ENCODE measurements at regions not wholly inside any gene's neighbourhood (a gene's known extent, or its start where the extent isn't known, plus 50 kb on each side); places are given as distances from the start of the nearest gene placed in this dataset.

DNA sequence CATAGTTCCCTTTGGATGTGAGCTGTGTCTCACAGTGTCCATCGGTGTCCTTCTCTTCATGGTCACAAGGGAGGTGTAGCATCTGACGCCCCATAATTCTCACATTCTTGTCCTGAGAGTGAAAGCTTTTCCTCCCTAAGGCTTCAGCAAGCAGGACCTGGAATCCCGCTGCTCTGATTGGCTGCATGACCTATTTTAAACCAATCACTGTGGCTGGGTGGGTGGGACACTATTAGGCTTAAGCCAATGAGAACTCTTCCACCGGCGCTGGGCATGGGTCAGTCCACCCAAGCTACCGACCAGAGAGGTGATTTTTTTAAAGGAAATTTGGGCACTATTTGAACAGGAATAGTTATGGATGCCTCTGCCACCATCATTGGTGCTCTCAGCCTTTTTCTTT is 385.9 kb downstream of the MFSD1 start:
- Histone ChIP-seq H3K4me1 (ENCODE audit: insufficient read depth, low read length) (peaks cover 23% of the 10 kb centered on the region), H3K4me3 (ENCODE audit: insufficient read depth, low read length) (no peak overlapping the region), H3K27me3 (ENCODE audit: insufficient read depth, low read length) (no peaks in the 10 kb centered on the region), H3K36me3 (ENCODE audit: insufficient read depth, low read length) (no peaks in the 10 kb centered on the region), H3K27ac (ENCODE audit: low read depth, low read length) (no peak overlapping the region), H3K9me3 (ENCODE audit: low read depth, low read length) (no peaks in the 10 kb centered on the region), H2AFZ (ENCODE audit: low read length) (no peak overlapping the region), H3K79me2 (ENCODE audit: insufficient read depth, low read length) (no peaks in the 10 kb centered on the region), H4K20me1 (ENCODE audit: insufficient read depth, low read length) (no peaks in the 10 kb centered on the region), H3K4me2 (ENCODE audit: insufficient read depth, low read length) (no peak overlapping the region)
- no peak for DNase-seq (ENCODE audit: insufficient read length, low spot score, missing footprints)
- TF ChIP-seq, protein P1, sequence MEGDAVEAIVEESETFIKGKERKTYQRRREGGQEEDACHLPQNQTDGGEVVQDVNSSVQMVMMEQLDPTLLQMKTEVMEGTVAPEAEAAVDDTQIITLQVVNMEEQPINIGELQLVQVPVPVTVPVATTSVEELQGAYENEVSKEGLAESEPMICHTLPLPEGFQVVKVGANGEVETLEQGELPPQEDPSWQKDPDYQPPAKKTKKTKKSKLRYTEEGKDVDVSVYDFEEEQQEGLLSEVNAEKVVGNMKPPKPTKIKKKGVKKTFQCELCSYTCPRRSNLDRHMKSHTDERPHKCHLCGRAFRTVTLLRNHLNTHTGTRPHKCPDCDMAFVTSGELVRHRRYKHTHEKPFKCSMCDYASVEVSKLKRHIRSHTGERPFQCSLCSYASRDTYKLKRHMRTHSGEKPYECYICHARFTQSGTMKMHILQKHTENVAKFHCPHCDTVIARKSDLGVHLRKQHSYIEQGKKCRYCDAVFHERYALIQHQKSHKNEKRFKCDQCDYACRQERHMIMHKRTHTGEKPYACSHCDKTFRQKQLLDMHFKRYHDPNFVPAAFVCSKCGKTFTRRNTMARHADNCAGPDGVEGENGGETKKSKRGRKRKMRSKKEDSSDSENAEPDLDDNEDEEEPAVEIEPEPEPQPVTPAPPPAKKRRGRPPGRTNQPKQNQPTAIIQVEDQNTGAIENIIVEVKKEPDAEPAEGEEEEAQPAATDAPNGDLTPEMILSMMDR (IDR thresholded peaks at IDR 0.05; ENCODE audit: extremely low read depth, low read depth, low read length) = no peak

GRCh38 chr3:159189994-159190669 is 388.3 kb downstream of the MFSD1 start:
- Histone ChIP-seq H3K4me2 (ENCODE audit: insufficient read depth, low read length) (no peak overlapping the region), H3K27me3 (ENCODE audit: insufficient read depth, low read length) (no peaks in the 10 kb centered on the region), H3K4me1 (ENCODE audit: insufficient read depth, low read length) (peaks cover 23% of the 10 kb centered on the region), H3K79me2 (ENCODE audit: insufficient read depth, low read length) (no peaks in the 10 kb centered on the region), H3K9me3 (ENCODE audit: low read depth, low read length) (no peaks in the 10 kb centered on the region), H3K36me3 (ENCODE audit: insufficient read depth, low read length) (no peaks in the 10 kb centered on the region), H3K27ac (ENCODE audit: low read depth, low read length) (no peak overlapping the region), H3K4me3 (ENCODE audit: insufficient read depth, low read length) (no peak overlapping the region), H4K20me1 (ENCODE audit: insufficient read depth, low read length) (no peaks in the 10 kb centered on the region), H2AFZ (ENCODE audit: low read length) (no peak overlapping the region)
- TF ChIP-seq, protein P1 (IDR thresholded peaks at IDR 0.05; ENCODE audit: extremely low read depth, low read depth, low read length) = no peak
- no peak for DNase-seq (ENCODE audit: insufficient read length, low spot score, missing footprints)

GRCh38 chr3:159191447-159191846 is 389.6 kb downstream of the MFSD1 start:
- Histone ChIP-seq H4K20me1 (ENCODE audit: insufficient read depth, low read length) (no peaks in the 10 kb centered on the region), H3K27ac (ENCODE audit: low read depth, low read length) (no peak overlapping the region), H3K27me3 (ENCODE audit: insufficient read depth, low read length) (no peaks in the 10 kb centered on the region), H3K9me3 (ENCODE audit: low read depth, low read length) (no peaks in the 10 kb centered on the region), H3K4me1 (ENCODE audit: insufficient read depth, low read length) (peaks cover 23% of the 10 kb centered on the region), H3K4me2 (ENCODE audit: insufficient read depth, low read length) (no peak overlapping the region), H2AFZ (ENCODE audit: low read length) (no peak overlapping the region), H3K36me3 (ENCODE audit: insufficient read depth, low read length) (no peaks in the 10 kb centered on the region), H3K79me2 (ENCODE audit: insufficient read depth, low read length) (no peaks in the 10 kb centered on the region), H3K4me3 (ENCODE audit: insufficient read depth, low read length) (no peak overlapping the region)
- TF ChIP-seq, protein P1 (IDR thresholded peaks at IDR 0.05; ENCODE audit: extremely low read depth, low read depth, low read length) = no peak
- no peak for DNase-seq (ENCODE audit: insufficient read length, low spot score, missing footprints)

- Histone ChIP-seq H3K27ac (ENCODE audit: low read depth, low read length) (no peak overlapping the region), H3K4me3 (ENCODE audit: insufficient read depth, low read length) (no peak overlapping the region)
- DNase-seq (ENCODE audit: insufficient read length, low spot score, missing footprints) = no peak
Measured at GRCh38 chr3:159196359-159196758, 394.5 kb downstream of the MFSD1 start.

More at GRCh38 chr3:159196359-159196758, 394.5 kb downstream of the MFSD1 start:
- H3K36me3 ChIP-seq (ENCODE audit: insufficient read depth, low read length) = no peaks in the 10 kb centered on the region
- no peaks in the 10 kb centered on the region for H3K27me3 ChIP-seq (ENCODE audit: insufficient read depth, low read length)
- peaks cover 15% of the 10 kb centered on the region for H3K4me1 ChIP-seq (ENCODE audit: insufficient read depth, low read length)
- H2AFZ ChIP-seq (ENCODE audit: low read length) = no peak overlapping the region
- H3K9me3 ChIP-seq (ENCODE audit: low read depth, low read length) = no peaks in the 10 kb centered on the region
- H3K4me2 ChIP-seq (ENCODE audit: insufficient read depth, low read length) = no peak overlapping the region
- no peaks in the 10 kb centered on the region for H3K79me2 ChIP-seq (ENCODE audit: insufficient read depth, low read length)
- TF ChIP-seq, protein P1 (IDR thresholded peaks at IDR 0.05; ENCODE audit: extremely low read depth, low read depth, low read length) = no peak
- no peaks in the 10 kb centered on the region for H4K20me1 ChIP-seq (ENCODE audit: insufficient read depth, low read length)

All from osteoblast (primary cell).